Keratinocyte (primary cell): ENCODE measurements at regions not wholly inside any gene's neighbourhood (a gene's known extent, or its start where the extent isn't known, plus 50 kb on each side); places are given as distances from the start of the nearest gene placed in this dataset.

Experiments used
- DNase-seq: peaks from one replicate; pipeline ENCODE4 v3.0.0-alpha.2; 2011; ENCODE audit warnings: low read depth, missing footprints, low spot score
- FAIRE-seq: peaks from 2 replicates; lab custom pipeline; 2011; peaks lifted over from hg19 to GRCh38; lab: Jason Lieb, UNC
- H2AFZ ChIP-seq: 2 replicates; pipeline ENCODE4 v1.6.0; 2012; ENCODE audit warnings: low read length, control low read depth, inconsistent platforms; ENCODE audit not compliant: control insufficient read depth
- H3K27ac ChIP-seq: 2 replicates; pipeline ENCODE4 v1.5.1; 2011; ENCODE audit warnings: low read length; ENCODE audit not compliant: control insufficient read depth, insufficient read depth
- H3K27me3 ChIP-seq: 3 replicates; pipeline ENCODE4 v1.6.0; 2011; ENCODE audit warnings: low read length; ENCODE audit not compliant: control insufficient read depth, insufficient read depth; ENCODE audit errors: extremely low read depth
- H3K36me3 ChIP-seq, 2 experiments: 2 replicates in 1 of 2; 3 replicates in 1 of 2; pipeline ENCODE4 v1.5.1; 2011; ENCODE audit warnings: low read length in 2 of 2, mild to moderate bottlenecking in 1 of 2; ENCODE audit not compliant: control insufficient read depth in 2 of 2, insufficient read depth in 2 of 2; ENCODE audit errors: extremely low read depth in 1 of 2
- H3K4me1 ChIP-seq: 3 replicates; pipeline ENCODE4 v1.5.1; 2011; ENCODE audit warnings: low read length; ENCODE audit not compliant: control insufficient read depth, insufficient read depth; ENCODE audit errors: extremely low read depth
- H3K4me2 ChIP-seq: 3 replicates; pipeline ENCODE4 v1.6.0; 2011; ENCODE audit warnings: low read depth, low read length; ENCODE audit not compliant: control insufficient read depth, insufficient read depth; ENCODE audit errors: extremely low read depth
- H3K4me3 ChIP-seq, 3 experiments: fragments of 200-600 bp in 1 of 3; sonication (generic) in 1 of 3; 2 replicates in 2 of 3; 3 replicates in 1 of 3; pipeline ENCODE4 v1.5.1; 2011 to 2016; ENCODE audit warnings: low read length in 3 of 3, mild to moderate bottlenecking in 3 of 3, control low read depth in 2 of 3, inconsistent platforms in 1 of 3, low read depth in 1 of 3, mixed read lengths in 1 of 3, mixed run types in 1 of 3, moderate library complexity in 1 of 3; ENCODE audit not compliant: control insufficient read depth in 2 of 3, insufficient read depth in 2 of 3; ENCODE audit errors: extremely low read depth in 1 of 3
- H3K79me2 ChIP-seq: 2 replicates; pipeline ENCODE4 v1.6.0; 2012; ENCODE audit warnings: low read length; ENCODE audit not compliant: control insufficient read depth, insufficient read depth
- H3K9ac ChIP-seq: 3 replicates; pipeline ENCODE4 v1.6.0; 2011; ENCODE audit warnings: low read length; ENCODE audit not compliant: control insufficient read depth, insufficient read depth; ENCODE audit errors: extremely low read depth
- H3K9me1 ChIP-seq: 3 replicates; pipeline ENCODE4 v1.6.0; 2011; ENCODE audit warnings: low read length; ENCODE audit not compliant: control insufficient read depth, insufficient read depth; ENCODE audit errors: extremely low read depth
- H3K9me3 ChIP-seq: 2 replicates; pipeline ENCODE4 v1.5.1; 2012; ENCODE audit warnings: low read depth, low read length; ENCODE audit not compliant: control insufficient read depth
- H4K20me1 ChIP-seq: 3 replicates; pipeline ENCODE4 v1.6.0; 2011; ENCODE audit warnings: low read length; ENCODE audit not compliant: control insufficient read depth, insufficient read depth; ENCODE audit errors: extremely low read depth
- EZH2 ChIP-seq: IDR thresholded peaks from one replicate; pipeline ENCODE4 v1.6.1; 2012; ENCODE audit warnings: inconsistent platforms, mild to moderate bottlenecking, low read length, moderate library complexity
- dilution Hi-C: fragments of 300-500 bp; cut with MboI; formaldehyde crosslinking; loops from one replicate; pipeline ENCODE4 v1.7.0; 2020; ENCODE audit warnings: low sequenced_read_pairs; ENCODE audit not compliant: extremely low pct_ligation_motif_present
- TF ChIP-seq, protein P1 (sequence below), 3 experiments: IDR thresholded peaks in 1 of 3; conservative IDR thresholded peaks in 1 of 3; optimal IDR thresholded peaks in 1 of 3; 2 replicates in 2 of 3; 3 replicates in 1 of 3; pipeline versions ENCODE3 to v1.5.1; 2011; ENCODE audit warnings: low read length in 3 of 3, mild to moderate bottlenecking in 3 of 3, moderate library complexity in 2 of 3, control low read depth in 1 of 3, inconsistent platforms in 1 of 3; ENCODE audit not compliant: insufficient read depth in 2 of 3; ENCODE audit errors: extremely low read depth in 1 of 3

GRCh38 chr5:66520854-66521253, 75.3 kb upstream of the MAST4 start:
- Histone ChIP-seq H3K79me2 (no peaks in the 10 kb centered on the region), H3K27ac (no peak overlapping the region), H2AFZ (no peak overlapping the region), H3K9me1 (no peaks in the 10 kb centered on the region), H3K9ac (no peak overlapping the region), H3K4me1 (peaks cover 18% of the 10 kb centered on the region), H3K27me3 (no peaks in the 10 kb centered on the region), H3K4me3 (no peak overlapping the region), H3K36me3 (no peaks in the 10 kb centered on the region), H3K9me3 (peaks cover 8% of the 10 kb centered on the region), H4K20me1 (no peaks in the 10 kb centered on the region), H3K4me2 (no peak overlapping the region)
- TF ChIP-seq, protein P1, sequence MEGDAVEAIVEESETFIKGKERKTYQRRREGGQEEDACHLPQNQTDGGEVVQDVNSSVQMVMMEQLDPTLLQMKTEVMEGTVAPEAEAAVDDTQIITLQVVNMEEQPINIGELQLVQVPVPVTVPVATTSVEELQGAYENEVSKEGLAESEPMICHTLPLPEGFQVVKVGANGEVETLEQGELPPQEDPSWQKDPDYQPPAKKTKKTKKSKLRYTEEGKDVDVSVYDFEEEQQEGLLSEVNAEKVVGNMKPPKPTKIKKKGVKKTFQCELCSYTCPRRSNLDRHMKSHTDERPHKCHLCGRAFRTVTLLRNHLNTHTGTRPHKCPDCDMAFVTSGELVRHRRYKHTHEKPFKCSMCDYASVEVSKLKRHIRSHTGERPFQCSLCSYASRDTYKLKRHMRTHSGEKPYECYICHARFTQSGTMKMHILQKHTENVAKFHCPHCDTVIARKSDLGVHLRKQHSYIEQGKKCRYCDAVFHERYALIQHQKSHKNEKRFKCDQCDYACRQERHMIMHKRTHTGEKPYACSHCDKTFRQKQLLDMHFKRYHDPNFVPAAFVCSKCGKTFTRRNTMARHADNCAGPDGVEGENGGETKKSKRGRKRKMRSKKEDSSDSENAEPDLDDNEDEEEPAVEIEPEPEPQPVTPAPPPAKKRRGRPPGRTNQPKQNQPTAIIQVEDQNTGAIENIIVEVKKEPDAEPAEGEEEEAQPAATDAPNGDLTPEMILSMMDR (optimal IDR thresholded peaks at IDR 0.05 in 1 of 3, IDR thresholded peaks at IDR 0.05 in 1 of 3, conservative IDR thresholded peaks at IDR 0.05 in 1 of 3; ENCODE audit: extremely low read depth in 1 of 3, insufficient read depth in 2 of 3, low read length in 3 of 3) = no peak
- no peak for TF ChIP-seq EZH2
- no peak for FAIRE-seq
- dilution Hi-C loops = no loop called here
- DNase-seq = no peak

GRCh38 chr5:66527478-66528035, 68.6 kb upstream of the MAST4 start:
- FAIRE-seq = no peak
- H3K9ac ChIP-seq = no peak overlapping the region

More at GRCh38 chr5:66527478-66528035, 68.6 kb upstream of the MAST4 start:
- Histone ChIP-seq H3K27ac (no peak overlapping the region), H3K9me1 (no peaks in the 10 kb centered on the region), H2AFZ (no peak overlapping the region), H3K4me3 (no peak overlapping the region), H3K4me1 (no peaks in the 10 kb centered on the region), H3K36me3 (no peaks in the 10 kb centered on the region), H3K79me2 (no peaks in the 10 kb centered on the region), H3K9me3 (no peaks in the 10 kb centered on the region), H3K27me3 (no peaks in the 10 kb centered on the region), H3K4me2 (no peak overlapping the region), H4K20me1 (no peaks in the 10 kb centered on the region)
- dilution Hi-C loops = no loop called here
- DNase-seq = no peak
- TF ChIP-seq, protein P1 (optimal IDR thresholded peaks at IDR 0.05 in 1 of 3, IDR thresholded peaks at IDR 0.05 in 1 of 3, conservative IDR thresholded peaks at IDR 0.05 in 1 of 3; ENCODE audit: extremely low read depth in 1 of 3, insufficient read depth in 2 of 3, low read length in 3 of 3) = no peak
- TF ChIP-seq EZH2 = no peak
